Hepatocyte (in vitro differentiated cells): ENCODE measurements at regions not wholly inside any gene's neighbourhood (a gene's known extent, or its start where the extent isn't known, plus 50 kb on each side); places are given as distances from the start of the nearest gene placed in this dataset.

Source experiments
- DNase-seq: peaks from one replicate; pipeline ENCODE4 v3.0.0-alpha.2; 2016; ENCODE audit warnings: low spot score
- H2AFZ ChIP-seq: fragments of 200-600 bp; sonication (generic); 2 replicates; pipeline ENCODE4 v1.6.0; 2016; ENCODE audit warnings: antibody characterized with exemption, mild to moderate bottlenecking
- H3K27ac ChIP-seq: fragments of 200-600 bp; sonication (generic); 2 replicates; pipeline ENCODE4 v1.5.1; 2016; ENCODE audit warnings: mild to moderate bottlenecking
- H3K27me3 ChIP-seq: fragments of 200-600 bp; sonication (generic); 2 replicates; pipeline ENCODE4 v1.6.1; 2016
- H3K36me3 ChIP-seq: fragments of 200-600 bp; sonication (generic); replicated peaks from 2 replicates; pipeline ENCODE4 v1.5.1; 2016; ENCODE audit warnings: low read depth; ENCODE audit not compliant: insufficient read depth
- H3K4me1 ChIP-seq: fragments of 200-600 bp; sonication (generic); 2 replicates; pipeline ENCODE4 v1.5.1; 2016; ENCODE audit warnings: mild to moderate bottlenecking, moderate library complexity; ENCODE audit not compliant: insufficient read depth
- H3K4me2 ChIP-seq: fragments of 200-600 bp; sonication (generic); 2 replicates; pipeline ENCODE4 v1.6.0; 2016
- H3K4me3 ChIP-seq: fragments of 200-600 bp; sonication (generic); 2 replicates; pipeline ENCODE4 v1.5.1; 2016; ENCODE audit warnings: mild to moderate bottlenecking
- H3K79me2 ChIP-seq: fragments of 200-600 bp; sonication (generic); 2 replicates; pipeline ENCODE4 v1.6.0; 2017; ENCODE audit warnings: mild to moderate bottlenecking
- H3K9me2 ChIP-seq: fragments of 200-600 bp; sonication (generic); replicated peaks from 2 replicates; pipeline ENCODE4 v1.6.0; 2017; ENCODE audit warnings: mild to moderate bottlenecking; ENCODE audit not compliant: insufficient read depth
- H3K9me3 ChIP-seq: fragments of 200-600 bp; sonication (generic); 2 replicates; pipeline ENCODE4 v1.5.1; 2016; ENCODE audit warnings: low read depth, mild to moderate bottlenecking
- H4K20me1 ChIP-seq: fragments of 200-600 bp; sonication (generic); 2 replicates; pipeline ENCODE4 v1.6.0; 2016; ENCODE audit warnings: mild to moderate bottlenecking; ENCODE audit not compliant: insufficient read depth, poor library complexity, severe bottlenecking
- CTCF ChIP-seq: fragments of 200-600 bp; sonication (generic); IDR thresholded peaks from 2 replicates; pipeline ENCODE4 v1.5.1; 2016; ENCODE audit warnings: antibody characterized with exemption, mild to moderate bottlenecking; ENCODE audit not compliant: poor library complexity
- EZH2 ChIP-seq: fragments of 200-600 bp; sonication (generic); IDR thresholded peaks from 2 replicates; pipeline ENCODE4 v1.6.1; 2016; ENCODE audit warnings: antibody characterized with exemption, mild to moderate bottlenecking, borderline replicate concordance
- EZH2phosphoT487 ChIP-seq: fragments of 200-600 bp; sonication (generic); IDR thresholded peaks from one replicate; pipeline ENCODE4 v1.6.1; 2018; ENCODE audit warnings: antibody characterized with exemption, mild to moderate bottlenecking, low read depth, moderate library complexity; ENCODE audit not compliant: unreplicated experiment, severe bottlenecking
- WGBS: methylation state at CpG from one replicate; pipeline ENCODE4 v1.1.6; 2016; ENCODE audit warnings: low lambda C conversion rate; ENCODE audit errors: missing lambda C conversion rate; 5-methylcytosine and 5-hydroxymethylcytosine counted together

- DNase-seq: no peak
- 72% methylated on average over 2 of the region's 2 CpGs for WGBS
- Histone ChIP-seq H3K4me1 (no peaks in the 10 kb centered on the region), H3K9me3 (no peaks in the 10 kb centered on the region), H3K27ac (no peak overlapping the region), H3K4me3 (no peak overlapping the region), H3K79me2 (no peaks in the 10 kb centered on the region), H4K20me1 (no peaks in the 10 kb centered on the region), H3K4me2 (no peak overlapping the region), H3K27me3 (no peaks in the 10 kb centered on the region), H3K9me2 (no peaks in the 10 kb centered on the region), H3K36me3 (no peaks in the 10 kb centered on the region), H2AFZ (no peak overlapping the region)
- TF ChIP-seq CTCF: no peak
- no peak for TF ChIP-seq EZH2phosphoT487
- no peak for TF ChIP-seq EZH2
Observed at GRCh38 chr11:42589286-42589685, 722.5 kb upstream of the API5 start.

- TF ChIP-seq EZH2 (no peak), EZH2phosphoT487 (no peak), CTCF (no peak)
- WGBS: 41% methylated on average over 2 of the region's 2 CpGs
- Histone ChIP-seq H3K9me3 (no peaks in the 10 kb centered on the region), H3K27ac (no peak overlapping the region), H3K27me3 (no peaks in the 10 kb centered on the region), H2AFZ (no peak overlapping the region), H3K4me3 (no peak overlapping the region), H3K4me1 (no peaks in the 10 kb centered on the region), H3K79me2 (no peaks in the 10 kb centered on the region), H3K9me2 (no peaks in the 10 kb centered on the region), H3K36me3 (no peaks in the 10 kb centered on the region), H4K20me1 (no peaks in the 10 kb centered on the region), H3K4me2 (no peak overlapping the region)
- no peak for DNase-seq
Observed at GRCh38 chr11:42591841-42592240, 720.0 kb upstream of the API5 start.

- no peaks in the 10 kb centered on the region for H3K9me3 ChIP-seq
- H3K79me2 ChIP-seq: no peaks in the 10 kb centered on the region
- TF ChIP-seq EZH2 (no peak), EZH2phosphoT487 (no peak), CTCF (no peak)
- no peak overlapping the region for H3K4me3 ChIP-seq
- WGBS: 87% methylated on average over 2 of the region's 2 CpGs
- no peaks in the 10 kb centered on the region for H3K27me3 ChIP-seq
- no peaks in the 10 kb centered on the region for H3K9me2 ChIP-seq
- no peak overlapping the region for H3K27ac ChIP-seq
- no peak overlapping the region for H2AFZ ChIP-seq
- no peaks in the 10 kb centered on the region for H3K4me1 ChIP-seq
- no peak for DNase-seq
- H3K36me3 ChIP-seq: no peaks in the 10 kb centered on the region
- no peaks in the 10 kb centered on the region for H4K20me1 ChIP-seq
- H3K4me2 ChIP-seq: no peak overlapping the region
Observed at GRCh38 chr11:42593441-42593840, 718.4 kb upstream of the API5 start.

GRCh38 chr11:42595876-42596275, 715.9 kb upstream of the API5 start:
- Histone ChIP-seq H3K4me2 (no peak overlapping the region), H4K20me1 (no peaks in the 10 kb centered on the region), H3K4me1 (no peaks in the 10 kb centered on the region), H3K9me2 (no peaks in the 10 kb centered on the region), H3K27ac (no peak overlapping the region), H3K9me3 (no peaks in the 10 kb centered on the region), H3K4me3 (no peak overlapping the region), H2AFZ (no peak overlapping the region), H3K36me3 (no peaks in the 10 kb centered on the region), H3K79me2 (no peaks in the 10 kb centered on the region), H3K27me3 (no peaks in the 10 kb centered on the region)
- WGBS: 42% methylated on average over 2 of the region's 2 CpGs
- no peak for DNase-seq
- TF ChIP-seq CTCF (no peak), EZH2phosphoT487 (no peak), EZH2 (no peak)
